IPS DF 6.9 (cell line): ENCODE measurements at regions not wholly inside any gene's neighbourhood (a gene's known extent, or its start where the extent isn't known, plus 50 kb on each side); places are given as distances from the start of the nearest gene placed in this dataset.
"Not testable (repeated sequence)": the region's sequence is repeated elsewhere in the genome, so short reads cannot be mapped to it uniquely, and the experiment has no call there.

Source experiments
- DNase-seq: peaks from one replicate; pipeline ENCODE4 v3.0.0-alpha.2; 2013; ENCODE audit warnings: low read depth, low spot score
- H3K27ac ChIP-seq: one replicate; pipeline ENCODE4 v1.5.1; 2013; ENCODE audit warnings: low read length, control low read depth
- H3K27me3 ChIP-seq: 2 replicates; pipeline ENCODE4 v1.6.1; 2013; ENCODE audit warnings: mild to moderate bottlenecking, low read length; ENCODE audit not compliant: control insufficient read depth, insufficient read depth
- H3K36me3 ChIP-seq: 2 replicates; pipeline ENCODE4 v1.6.1; 2013; ENCODE audit warnings: low read length; ENCODE audit not compliant: control insufficient read depth, insufficient read depth
- H3K4me1 ChIP-seq: 2 replicates; pipeline ENCODE4 v1.6.1; 2013; ENCODE audit warnings: low read length; ENCODE audit not compliant: control insufficient read depth, insufficient read depth
- H3K4me3 ChIP-seq: 2 replicates; pipeline ENCODE4 v1.5.1; 2013; ENCODE audit warnings: mild to moderate bottlenecking, low read length
- H3K9me3 ChIP-seq: 2 replicates; pipeline ENCODE4 v1.6.1; 2013; ENCODE audit warnings: low read length, inconsistent platforms; ENCODE audit not compliant: control insufficient read depth, insufficient read depth
- WGBS: extraction: QIAGEN DNeasy Blood & Tissue Kit; methylation state at CpG from one replicate; pipeline ENCODE4 v1.1.7; 2013; ENCODE audit warnings: mixed read lengths, missing lambda C conversion rate; ENCODE audit not compliant: insufficient read length, insufficient coverage; 5-methylcytosine and 5-hydroxymethylcytosine counted together

GRCh38 chr20:57973886-57974285 is 254.6 kb downstream of the ANKRD60 start:
- Histone ChIP-seq H3K27me3 (no peaks in the 10 kb centered on the region), H3K36me3 (no peaks in the 10 kb centered on the region; the same call in 1 of the 2 replicates), H3K4me3 (no peak overlapping the region), H3K27ac (no peak overlapping the region), H3K4me1 (no peaks in the 10 kb centered on the region), H3K9me3 (no peaks in the 10 kb centered on the region)
- no peak for DNase-seq
- WGBS = no CpG with 5 or more reads among the region's 3 CpGs

GRCh38 chr20:57971583-57971982 is 256.9 kb downstream of the ANKRD60 start:
- DNase-seq = not testable (repeated sequence)

GRCh38 chr20:57970856-57971255 is 257.6 kb downstream of the ANKRD60 start:
- no peak for DNase-seq
- WGBS = no CpG with 5 or more reads among the region's 6 CpGs

More at GRCh38 chr20:57971583-57971982, 256.9 kb downstream of the ANKRD60 start:
- H3K4me1 ChIP-seq, H3K9me3 ChIP-seq, H3K4me3 ChIP-seq, H3K27ac ChIP-seq, H3K27me3 ChIP-seq, H3K36me3 ChIP-seq: not testable (repeated sequence)
- no CpG with 5 or more reads among the region's 1 CpG for WGBS

GRCh38 chr20:57970116-57970515 is 258.3 kb downstream of the ANKRD60 start:
- no peaks in the 10 kb centered on the region for H3K9me3 ChIP-seq
- H3K4me3 ChIP-seq = no peak overlapping the region
- no peak overlapping the region for H3K27ac ChIP-seq
- WGBS = no CpG with 5 or more reads among the region's 5 CpGs
- DNase-seq = no peak
- no peaks in the 10 kb centered on the region for H3K27me3 ChIP-seq
- H3K36me3 ChIP-seq = no peaks in the 10 kb centered on the region; the same call in 1 of the 2 replicates
- H3K4me1 ChIP-seq = no peaks in the 10 kb centered on the region

More at GRCh38 chr20:57970856-57971255, 257.6 kb downstream of the ANKRD60 start:
- no peaks in the 10 kb centered on the region for H3K27me3 ChIP-seq
- H3K4me1 ChIP-seq = no peaks in the 10 kb centered on the region
- no peak overlapping the region for H3K4me3 ChIP-seq
- H3K9me3 ChIP-seq = no peaks in the 10 kb centered on the region
- H3K36me3 ChIP-seq = no peaks in the 10 kb centered on the region; the same call in 1 of the 2 replicates
- no peak overlapping the region for H3K27ac ChIP-seq

GRCh38 chr20:57968120-57968519 is 258.3 kb upstream of the PMEPA1 start:
- Histone ChIP-seq H3K9me3 (no peaks in the 10 kb centered on the region), H3K4me1 (no peaks in the 10 kb centered on the region), H3K27ac (no peak overlapping the region), H3K4me3 (no peak overlapping the region), H3K27me3 (no peaks in the 10 kb centered on the region), H3K36me3 (no peaks in the 10 kb centered on the region)
- WGBS = no CpG with 5 or more reads among the region's 1 CpG
- no peak for DNase-seq

- no peaks in the 10 kb centered on the region for H3K36me3 ChIP-seq
- no peak for DNase-seq
- no peak overlapping the region for H3K4me3 ChIP-seq
- H3K4me1 ChIP-seq = no peaks in the 10 kb centered on the region
- H3K27me3 ChIP-seq = no peaks in the 10 kb centered on the region
- H3K9me3 ChIP-seq = no peaks in the 10 kb centered on the region
- H3K27ac ChIP-seq = no peak overlapping the region
- no CpG with 5 or more reads among the region's 10 CpGs for WGBS
Measured at GRCh38 chr20:57967364-57967763, 257.5 kb upstream of the PMEPA1 start.

GRCh38 chr20:57966620-57967019 is 256.8 kb upstream of the PMEPA1 start:
- Histone ChIP-seq H3K9me3 (no peaks in the 10 kb centered on the region), H3K4me3 (no peak overlapping the region), H3K36me3 (no peaks in the 10 kb centered on the region), H3K27me3 (no peaks in the 10 kb centered on the region), H3K4me1 (no peaks in the 10 kb centered on the region), H3K27ac (no peak overlapping the region)
- WGBS = no CpG with 5 or more reads among the region's 5 CpGs
- DNase-seq = no peak

GRCh38 chr20:57965441-57965840 is 255.6 kb upstream of the PMEPA1 start:
- H3K27me3 ChIP-seq = no peaks in the 10 kb centered on the region
- no CpG with 5 or more reads among the region's 11 CpGs for WGBS
- DNase-seq = no peak
- H3K4me3 ChIP-seq = no peak overlapping the region
- H3K9me3 ChIP-seq = no peaks in the 10 kb centered on the region
- no peaks in the 10 kb centered on the region for H3K36me3 ChIP-seq
- H3K4me1 ChIP-seq = no peaks in the 10 kb centered on the region
- H3K27ac ChIP-seq = no peak overlapping the region

- Histone ChIP-seq H3K4me3 (no peak overlapping the region), H3K36me3 (no peaks in the 10 kb centered on the region), H3K27ac (no peak overlapping the region), H3K9me3 (no peaks in the 10 kb centered on the region), H3K4me1 (no peaks in the 10 kb centered on the region), H3K27me3 (no peaks in the 10 kb centered on the region)
- no CpG with 5 or more reads among the region's 15 CpGs for WGBS
- no peak for DNase-seq
Measured at GRCh38 chr20:57964011-57964862, 254.4 kb upstream of the PMEPA1 start.

GRCh38 chr20:57960803-57961575 is 251.2 kb upstream of the PMEPA1 start:
- Histone ChIP-seq H3K27ac (no peak overlapping the region), H3K27me3 (no peaks in the 10 kb centered on the region), H3K4me1 (no peaks in the 10 kb centered on the region), H3K9me3 (no peaks in the 10 kb centered on the region), H3K4me3 (no peak overlapping the region), H3K36me3 (no peaks in the 10 kb centered on the region)
- no CpG with 5 or more reads among the region's 19 CpGs for WGBS
- DNase-seq = no peak
